Breast epithelium (tissue), 3 donors: ENCODE measurements at regions not wholly inside any gene's neighbourhood (a gene's known extent, or its start where the extent isn't known, plus 50 kb on each side); places are given as distances from the start of the nearest gene placed in this dataset.

ENCODE experiments used
- POLR2A ChIP-seq: fragments of 450-650 bp; IDR thresholded peaks from one replicate; pipeline ENCODE4 v1.6.1; 2016; ENCODE audit warnings: antibody characterized with exemption, mild to moderate bottlenecking, moderate library complexity
- POLR2AphosphoS5 ChIP-seq, 3 donors: sonication (generic); formaldehyde crosslinking; IDR thresholded peaks; one replicate each; pipeline ENCODE4 v1.6.1; 2017; ENCODE audit warnings: antibody characterized with exemption in 3 of 3
- TF ChIP-seq, protein P1 (sequence below), 3 donors: fragments of 450-650 bp; IDR thresholded peaks; one replicate each; pipeline ENCODE4 v1.5.1; 2016 to 2017; ENCODE audit warnings: antibody characterized with exemption in 3 of 3, mild to moderate bottlenecking in 3 of 3, moderate library complexity in 3 of 3

DNA sequence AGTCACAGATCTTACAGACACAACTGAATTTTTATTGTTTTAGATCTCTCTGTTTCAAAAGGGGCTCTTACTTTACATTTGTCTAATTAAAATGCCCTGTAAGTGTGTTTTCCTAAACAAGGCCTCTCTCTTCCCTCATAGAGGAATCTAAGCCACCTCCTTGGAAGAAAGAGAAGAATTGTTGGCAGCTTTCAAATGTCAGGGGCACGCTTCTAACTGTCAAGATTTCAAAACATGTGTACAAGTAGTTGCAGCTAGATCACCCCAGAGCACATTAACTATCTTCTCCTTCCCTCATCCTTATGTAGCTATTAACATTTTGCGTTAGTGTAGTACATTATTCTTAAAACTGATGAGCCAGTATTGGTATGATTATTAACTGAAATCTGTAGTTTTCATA, 266.5 kb upstream of the BOD1L1 start:
- TF ChIP-seq, protein P1, sequence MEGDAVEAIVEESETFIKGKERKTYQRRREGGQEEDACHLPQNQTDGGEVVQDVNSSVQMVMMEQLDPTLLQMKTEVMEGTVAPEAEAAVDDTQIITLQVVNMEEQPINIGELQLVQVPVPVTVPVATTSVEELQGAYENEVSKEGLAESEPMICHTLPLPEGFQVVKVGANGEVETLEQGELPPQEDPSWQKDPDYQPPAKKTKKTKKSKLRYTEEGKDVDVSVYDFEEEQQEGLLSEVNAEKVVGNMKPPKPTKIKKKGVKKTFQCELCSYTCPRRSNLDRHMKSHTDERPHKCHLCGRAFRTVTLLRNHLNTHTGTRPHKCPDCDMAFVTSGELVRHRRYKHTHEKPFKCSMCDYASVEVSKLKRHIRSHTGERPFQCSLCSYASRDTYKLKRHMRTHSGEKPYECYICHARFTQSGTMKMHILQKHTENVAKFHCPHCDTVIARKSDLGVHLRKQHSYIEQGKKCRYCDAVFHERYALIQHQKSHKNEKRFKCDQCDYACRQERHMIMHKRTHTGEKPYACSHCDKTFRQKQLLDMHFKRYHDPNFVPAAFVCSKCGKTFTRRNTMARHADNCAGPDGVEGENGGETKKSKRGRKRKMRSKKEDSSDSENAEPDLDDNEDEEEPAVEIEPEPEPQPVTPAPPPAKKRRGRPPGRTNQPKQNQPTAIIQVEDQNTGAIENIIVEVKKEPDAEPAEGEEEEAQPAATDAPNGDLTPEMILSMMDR (IDR thresholded peaks at IDR 0.05): no peak
- no peak for TF ChIP-seq POLR2A
- TF ChIP-seq POLR2AphosphoS5 (IDR thresholded peaks at IDR 0.05): no peak
